H9 (cell line): ENCODE measurements at regions not wholly inside any gene's neighbourhood (a gene's known extent, or its start where the extent isn't known, plus 50 kb on each side); places are given as distances from the start of the nearest gene placed in this dataset.

Experiments
- DNase-seq: peaks from one replicate; pipeline ENCODE4 v3.0.0-alpha.2; 2017
- H2AFZ ChIP-seq: one replicate; pipeline ENCODE4 v1.6.1; 2013; ENCODE audit warnings: mild to moderate bottlenecking, low read length, control low read depth, moderate library complexity
- H2AK5ac ChIP-seq: 2 replicates; pipeline ENCODE4 v1.6.1; 2013; ENCODE audit warnings: low read length, control low read depth, mixed read lengths; ENCODE audit not compliant: insufficient read length
- H2BK120ac ChIP-seq: one replicate; pipeline ENCODE4 v1.6.1; 2013; ENCODE audit warnings: low read depth, mild to moderate bottlenecking, low read length, control low read depth, inconsistent platforms; ENCODE audit not compliant: poor library complexity, severe bottlenecking
- H2BK12ac ChIP-seq: 2 replicates; pipeline ENCODE4 v1.6.1; 2013; ENCODE audit warnings: low read length, control low read depth, mixed read lengths, low read depth; ENCODE audit not compliant: insufficient read length
- H2BK15ac ChIP-seq: 2 replicates; pipeline ENCODE4 v1.6.1; 2013; ENCODE audit warnings: low read depth, low read length, control low read depth
- H2BK20ac ChIP-seq: one replicate; pipeline ENCODE4 v1.6.1; 2013; ENCODE audit warnings: low read depth, mild to moderate bottlenecking, low read length, control low read depth, inconsistent platforms; ENCODE audit not compliant: poor library complexity, severe bottlenecking
- H2BK5ac ChIP-seq: 2 replicates; pipeline ENCODE4 v1.6.1; 2013; ENCODE audit warnings: low read length, control low read depth, mixed read lengths; ENCODE audit not compliant: insufficient read length
- H3K14ac ChIP-seq: 2 replicates; pipeline ENCODE4 v1.6.1; 2013; ENCODE audit warnings: low read length, control low read depth; ENCODE audit not compliant: insufficient read depth
- H3K18ac ChIP-seq: 2 replicates; pipeline ENCODE4 v1.6.1; 2013; ENCODE audit warnings: low read depth, mild to moderate bottlenecking, mixed read lengths, low read length, control low read depth; ENCODE audit not compliant: insufficient read length
- H3K23ac ChIP-seq: 2 replicates; pipeline ENCODE4 v1.6.1; 2013; ENCODE audit warnings: low read length, control low read depth, mixed read lengths, low read depth; ENCODE audit not compliant: insufficient read length
- H3K23me2 ChIP-seq: 2 replicates; pipeline ENCODE4 v1.6.1; 2013; ENCODE audit warnings: low read depth, mild to moderate bottlenecking, mixed read lengths, low read length, control low read depth; ENCODE audit not compliant: insufficient read length, poor library complexity, severe bottlenecking
- H3K27ac ChIP-seq: 2 replicates; pipeline ENCODE4 v1.5.1; 2013; ENCODE audit warnings: low read length, control low read depth, mixed read lengths, low read depth; ENCODE audit not compliant: insufficient read length
- H3K27me3 ChIP-seq: 2 replicates; pipeline ENCODE4 v1.6.1; 2013; ENCODE audit warnings: low read length, control low read depth, inconsistent platforms; ENCODE audit not compliant: insufficient read depth
- H3K4ac ChIP-seq: 2 replicates; pipeline ENCODE4 v1.6.1; 2013; ENCODE audit warnings: low read depth, mild to moderate bottlenecking, control low read depth, inconsistent platforms, low read length, moderate library complexity
- H3K4me1 ChIP-seq: 2 replicates; pipeline ENCODE4 v1.6.1; 2013; ENCODE audit warnings: low read length, control low read depth, inconsistent platforms; ENCODE audit not compliant: insufficient read depth
- H3K4me2 ChIP-seq: 2 replicates; pipeline ENCODE4 v1.6.1; 2013; ENCODE audit warnings: low read length, control low read depth, mixed read lengths; ENCODE audit not compliant: insufficient read length, insufficient read depth
- H3K56ac ChIP-seq: 2 replicates; pipeline ENCODE4 v1.6.1; 2013; ENCODE audit warnings: low read depth, mild to moderate bottlenecking, mixed read lengths, low read length, control low read depth; ENCODE audit not compliant: insufficient read length
- H3K79me1 ChIP-seq: 2 replicates; pipeline ENCODE4 v1.6.1; 2013; ENCODE audit warnings: low read depth, mild to moderate bottlenecking, moderate library complexity, low read length, control low read depth, inconsistent platforms; ENCODE audit not compliant: insufficient read depth, poor library complexity, severe bottlenecking
- H3K79me2 ChIP-seq: 2 replicates; pipeline ENCODE4 v1.6.1; 2013; ENCODE audit warnings: low read length, control low read depth, inconsistent platforms; ENCODE audit not compliant: insufficient read depth
- H3K9ac ChIP-seq: 2 replicates; pipeline ENCODE4 v1.6.1; 2013; ENCODE audit warnings: low read length, control low read depth, mixed read lengths; ENCODE audit not compliant: insufficient read length; ENCODE audit errors: extremely low read depth
- H3K9me3 ChIP-seq: one replicate; pipeline ENCODE4 v1.6.1; 2013; ENCODE audit warnings: low read depth, low read length, inconsistent platforms; ENCODE audit not compliant: control insufficient read depth
- H3T11ph ChIP-seq: one replicate; pipeline ENCODE4 v1.6.1; 2013; ENCODE audit warnings: mild to moderate bottlenecking, low read length, control low read depth, inconsistent platforms
- H4K20me1 ChIP-seq: one replicate; pipeline ENCODE4 v1.6.1; 2013; ENCODE audit not compliant: control insufficient read depth, insufficient read length, insufficient read depth
- H4K5ac ChIP-seq: 2 replicates; pipeline ENCODE4 v1.6.1; 2013; ENCODE audit warnings: low read depth, mild to moderate bottlenecking, mixed read lengths, low read length, control low read depth; ENCODE audit not compliant: insufficient read length
- H4K8ac ChIP-seq: replicated peaks from 2 replicates; pipeline ENCODE4 v1.6.1; 2013; ENCODE audit warnings: low read length, control low read depth, mixed read lengths, low read depth; ENCODE audit not compliant: insufficient read length
- H4K91ac ChIP-seq: 2 replicates; pipeline ENCODE4 v1.6.1; 2013; ENCODE audit warnings: low read depth, mild to moderate bottlenecking, moderate library complexity, mixed read lengths, low read length, control low read depth; ENCODE audit not compliant: insufficient read length
- H3K27ac Mint-ChIP-seq, 3 experiments: 2 replicates in 2 of 3; 3 replicates in 1 of 3; pipeline ENCODE4 v1.8.0; 2020 to 2021; ENCODE audit warnings: mixed read lengths in 3 of 3, mild to moderate bottlenecking in 1 of 3, moderate library complexity in 1 of 3
- H3K27me3 Mint-ChIP-seq: 2 replicates; pipeline ENCODE4 v1.8.0; 2021; ENCODE audit warnings: low read depth, mild to moderate bottlenecking, moderate library complexity, mixed read lengths
- H3K36me3 Mint-ChIP-seq, 3 experiments: 2 replicates in 2 of 3; 3 replicates in 1 of 3; pipeline ENCODE4 v1.8.0; 2020 to 2021; ENCODE audit warnings: low read depth in 3 of 3, mixed read lengths in 3 of 3; ENCODE audit not compliant: insufficient read depth in 1 of 3
- H3K4me1 Mint-ChIP-seq, 2 experiments: 2 replicates each; pipeline ENCODE4 v1.8.0; 2020; ENCODE audit warnings: mixed read lengths in 2 of 2
- H3K4me3 Mint-ChIP-seq, 2 experiments: 2 replicates in 1 of 2; 3 replicates in 1 of 2; pipeline ENCODE4 v1.8.0; 2020 to 2021; ENCODE audit warnings: mild to moderate bottlenecking in 2 of 2, mixed read lengths in 2 of 2, moderate library complexity in 1 of 2
- H3K9me3 Mint-ChIP-seq, 2 experiments: 2 replicates in 1 of 2; 3 replicates in 1 of 2; pipeline ENCODE4 v1.8.0; 2020; ENCODE audit warnings: mild to moderate bottlenecking in 2 of 2, mixed read lengths in 2 of 2, moderate library complexity in 1 of 2
- TF ChIP-seq, protein P1 (sequence below): fragments of 200-600 bp; sonication (generic); conservative IDR thresholded peaks from 3 replicates; pipeline ENCODE4 v1.8.0; 2021; ENCODE audit warnings: antibody characterized with exemption, mild to moderate bottlenecking

DNA sequence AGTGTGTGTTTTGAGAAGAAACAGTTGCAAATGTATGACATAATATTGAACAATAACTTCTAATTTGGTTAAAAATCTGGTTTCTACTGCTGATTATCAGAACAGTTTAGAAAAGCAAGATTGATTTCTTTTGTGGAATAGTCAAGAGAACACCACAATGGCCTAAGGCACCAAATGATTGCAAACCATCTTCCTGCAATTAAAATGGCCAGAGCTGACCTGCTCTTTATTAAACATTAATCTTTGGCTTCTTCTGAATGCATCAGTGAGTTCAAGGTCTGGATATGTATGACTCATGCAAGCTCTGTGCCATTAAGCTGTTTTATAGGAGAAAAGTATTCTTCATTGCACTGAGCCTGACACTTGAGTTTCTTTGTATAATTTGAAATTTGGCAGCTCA lies 107.8 kb upstream of the PDHA2 start:
- no peak overlapping the region for H3K27ac Mint-ChIP-seq
- TF ChIP-seq, protein P1, sequence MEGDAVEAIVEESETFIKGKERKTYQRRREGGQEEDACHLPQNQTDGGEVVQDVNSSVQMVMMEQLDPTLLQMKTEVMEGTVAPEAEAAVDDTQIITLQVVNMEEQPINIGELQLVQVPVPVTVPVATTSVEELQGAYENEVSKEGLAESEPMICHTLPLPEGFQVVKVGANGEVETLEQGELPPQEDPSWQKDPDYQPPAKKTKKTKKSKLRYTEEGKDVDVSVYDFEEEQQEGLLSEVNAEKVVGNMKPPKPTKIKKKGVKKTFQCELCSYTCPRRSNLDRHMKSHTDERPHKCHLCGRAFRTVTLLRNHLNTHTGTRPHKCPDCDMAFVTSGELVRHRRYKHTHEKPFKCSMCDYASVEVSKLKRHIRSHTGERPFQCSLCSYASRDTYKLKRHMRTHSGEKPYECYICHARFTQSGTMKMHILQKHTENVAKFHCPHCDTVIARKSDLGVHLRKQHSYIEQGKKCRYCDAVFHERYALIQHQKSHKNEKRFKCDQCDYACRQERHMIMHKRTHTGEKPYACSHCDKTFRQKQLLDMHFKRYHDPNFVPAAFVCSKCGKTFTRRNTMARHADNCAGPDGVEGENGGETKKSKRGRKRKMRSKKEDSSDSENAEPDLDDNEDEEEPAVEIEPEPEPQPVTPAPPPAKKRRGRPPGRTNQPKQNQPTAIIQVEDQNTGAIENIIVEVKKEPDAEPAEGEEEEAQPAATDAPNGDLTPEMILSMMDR: no peak
- Histone ChIP-seq H3K56ac (no peak overlapping the region), H3K27ac (no peak overlapping the region), H3K4me1 (peaks cover 7% of the 10 kb centered on the region; the same call in 1 of the 2 replicates), H4K91ac (no peak overlapping the region), H3K4me2 (no peak overlapping the region), H4K5ac (no peak overlapping the region), H4K8ac (no peak overlapping the region), H3T11ph (no peak overlapping the region), H2BK12ac (no peak overlapping the region), H2BK20ac (no peak overlapping the region), H2BK120ac (no peak overlapping the region), H2AFZ (no peak overlapping the region), H3K4ac (no peak overlapping the region), H3K14ac (no peak overlapping the region), H2BK15ac (no peak overlapping the region), H3K23ac (no peak overlapping the region), H3K79me2 (no peaks in the 10 kb centered on the region), H3K27me3 (no peaks in the 10 kb centered on the region), H3K79me1 (no peaks in the 10 kb centered on the region), H3K18ac (no peak overlapping the region), H3K9ac (no peak overlapping the region), H3K9me3 (no peaks in the 10 kb centered on the region), H2BK5ac (no peak overlapping the region), H2AK5ac (no peak overlapping the region), H4K20me1 (no peaks in the 10 kb centered on the region), H3K23me2 (no peaks in the 10 kb centered on the region)
- H3K36me3 Mint-ChIP-seq: peaks cover 0 to 7% (median 0%) of the 10 kb centered on the region in 3 experiments; a peak in 3 of 7 replicates
- no peak for DNase-seq
- H3K9me3 Mint-ChIP-seq: no peaks in the 10 kb centered on the region; a peak in 1 of 5 replicates
- peaks cover 15 to 20% of the 10 kb centered on the region in 2 experiments for H3K4me1 Mint-ChIP-seq
- no peak overlapping the region for H3K4me3 Mint-ChIP-seq
- no peaks in the 10 kb centered on the region for H3K27me3 Mint-ChIP-seq
